ENCODE measurements at regions not wholly inside any gene's neighbourhood (a gene's known extent, or its start where the extent isn't known, plus 50 kb on each side); places are given as distances from the start of the nearest gene placed in this dataset.

GRCh38 chr13:83499286-83499685 lies 383.0 kb downstream of the SLITRK1 start:
- TF ChIP-seq CTCF (conservative IDR thresholded peaks at IDR 0.05) (no peak), ZFX (IDR thresholded peaks at IDR 0.05) (no peak)
